HUES6 (cell line): ENCODE measurements at regions not wholly inside any gene's neighbourhood (a gene's known extent, or its start where the extent isn't known, plus 50 kb on each side); places are given as distances from the start of the nearest gene placed in this dataset.

Experiments
- H3K27ac ChIP-seq: 2 replicates; pipeline ENCODE4 v1.7.0; 2013; ENCODE audit warnings: low read depth, mild to moderate bottlenecking, low read length, inconsistent platforms
- H3K27me3 ChIP-seq: 2 replicates; pipeline ENCODE4 v1.6.1; 2013; ENCODE audit warnings: low read length; ENCODE audit not compliant: control insufficient read depth, insufficient read depth
- H3K36me3 ChIP-seq: 2 replicates; pipeline ENCODE4 v1.6.1; 2013; ENCODE audit warnings: low read length; ENCODE audit not compliant: control insufficient read depth, insufficient read depth
- H3K4me1 ChIP-seq: 2 replicates; pipeline ENCODE4 v1.6.1; 2013; ENCODE audit warnings: low read length; ENCODE audit not compliant: control insufficient read depth, insufficient read depth
- H3K4me3 ChIP-seq: 2 replicates; pipeline ENCODE4 v1.5.1; 2013; ENCODE audit warnings: low read depth, low read length
- H3K9ac ChIP-seq: one replicate; pipeline ENCODE4 v1.6.1; 2013; ENCODE audit warnings: mild to moderate bottlenecking, low read length
- H3K9me3 ChIP-seq: 2 replicates; pipeline ENCODE4 v1.6.1; 2013; ENCODE audit warnings: low read depth, low read length; ENCODE audit not compliant: control insufficient read depth, insufficient read depth

GRCh38 chr2:239534581-239535412, 134.0 kb upstream of the HDAC4 start:
- no peak overlapping the region for H3K9ac ChIP-seq
- peaks cover 6% of the 10 kb centered on the region; the same call in 1 of the 2 replicates for H3K9me3 ChIP-seq
- no peak overlapping the region for H3K4me3 ChIP-seq
- H3K27me3 ChIP-seq = no peaks in the 10 kb centered on the region
- no peaks in the 10 kb centered on the region for H3K36me3 ChIP-seq
- no peak overlapping the region for H3K27ac ChIP-seq
- H3K4me1 ChIP-seq = no peaks in the 10 kb centered on the region

DNA sequence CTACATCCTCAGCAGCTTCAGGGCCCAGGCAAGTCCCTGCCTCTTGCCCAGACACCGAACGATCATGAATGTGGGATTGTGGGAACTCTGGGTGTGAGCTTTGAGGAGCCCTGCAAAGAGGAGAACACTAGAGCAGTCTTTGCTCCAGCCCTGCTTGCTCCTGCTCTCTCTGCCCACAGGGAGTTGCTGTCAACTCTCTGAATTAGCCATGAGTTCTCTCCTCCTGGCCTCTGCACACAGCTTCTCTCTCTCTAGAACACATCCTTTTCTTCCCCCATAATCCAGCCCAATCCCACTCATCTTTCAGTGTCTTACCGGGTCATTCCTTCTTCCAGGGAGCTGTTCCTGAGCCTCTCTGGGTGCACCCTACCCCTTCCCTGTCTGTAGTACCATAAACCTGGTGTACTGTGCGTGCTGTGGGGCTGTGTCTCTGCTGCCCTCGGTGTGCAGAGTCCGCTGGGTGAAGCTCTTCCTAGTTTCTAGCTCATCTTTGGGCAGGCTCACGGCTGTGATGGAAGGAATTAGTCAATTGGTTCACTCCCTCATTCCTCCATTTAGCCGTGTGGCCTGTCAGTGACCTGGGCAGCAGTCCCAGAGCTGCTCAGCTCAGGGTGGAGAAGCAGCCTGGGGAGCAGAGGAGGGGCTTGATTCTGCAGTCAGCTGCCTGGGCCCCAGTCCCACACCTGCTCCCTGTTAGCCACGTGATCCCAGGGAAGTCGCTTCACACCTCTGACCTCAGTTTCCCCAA, 132.9 kb upstream of the HDAC4 start:
- Histone ChIP-seq H3K36me3 (no peaks in the 10 kb centered on the region), H3K4me3 (no peak overlapping the region), H3K27ac (no peak overlapping the region), H3K4me1 (no peaks in the 10 kb centered on the region), H3K9me3 (peaks cover 6% of the 10 kb centered on the region; the same call in 1 of the 2 replicates), H3K9ac (no peak overlapping the region), H3K27me3 (no peaks in the 10 kb centered on the region)

DNA sequence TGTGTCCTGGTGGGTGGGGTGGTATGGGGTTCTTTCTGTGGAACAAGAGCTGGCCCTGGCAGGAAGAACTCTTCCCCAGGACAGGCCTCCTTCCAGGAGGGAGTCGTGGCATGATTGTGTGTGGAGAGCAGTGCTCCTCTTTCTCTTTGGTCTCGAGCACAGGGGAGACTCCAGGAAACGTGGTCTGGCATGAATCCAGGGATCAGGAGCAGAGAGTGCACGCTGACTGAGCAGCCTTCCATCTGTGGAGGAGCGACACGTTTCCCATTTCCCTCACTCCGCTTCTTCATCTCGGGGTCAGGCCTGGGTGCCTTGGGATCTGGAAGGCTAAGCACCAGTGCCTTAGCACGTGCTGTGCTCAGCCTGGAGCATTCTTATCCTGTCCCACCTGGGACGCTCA, 132.0 kb upstream of the HDAC4 start:
- H3K9me3 ChIP-seq = peaks cover 11% of the 10 kb centered on the region; the same call in 1 of the 2 replicates
- no peak overlapping the region for H3K4me3 ChIP-seq
- H3K27ac ChIP-seq = no peak overlapping the region
- no peak overlapping the region for H3K9ac ChIP-seq
- no peaks in the 10 kb centered on the region for H3K27me3 ChIP-seq
- no peaks in the 10 kb centered on the region for H3K36me3 ChIP-seq
- H3K4me1 ChIP-seq = no peaks in the 10 kb centered on the region

GRCh38 chr2:239532250-239532649, 131.4 kb upstream of the HDAC4 start:
- H3K4me3 ChIP-seq = no peak overlapping the region
- no peak overlapping the region for H3K9ac ChIP-seq
- H3K27ac ChIP-seq = no peak overlapping the region
- no peaks in the 10 kb centered on the region for H3K4me1 ChIP-seq
- no peaks in the 10 kb centered on the region for H3K27me3 ChIP-seq
- H3K36me3 ChIP-seq = no peaks in the 10 kb centered on the region
- H3K9me3 ChIP-seq = peaks cover 12% of the 10 kb centered on the region; the same call in 1 of the 2 replicates

- Histone ChIP-seq H3K36me3 (no peaks in the 10 kb centered on the region), H3K4me3 (no peak overlapping the region), H3K4me1 (no peaks in the 10 kb centered on the region), H3K27ac (no peak overlapping the region), H3K27me3 (no peaks in the 10 kb centered on the region), H3K9ac (no peak overlapping the region), H3K9me3 (peaks cover 12% of the 10 kb centered on the region; the same call in 1 of the 2 replicates)
Observed at GRCh38 chr2:239531456-239532241, 130.8 kb upstream of the HDAC4 start.

DNA sequence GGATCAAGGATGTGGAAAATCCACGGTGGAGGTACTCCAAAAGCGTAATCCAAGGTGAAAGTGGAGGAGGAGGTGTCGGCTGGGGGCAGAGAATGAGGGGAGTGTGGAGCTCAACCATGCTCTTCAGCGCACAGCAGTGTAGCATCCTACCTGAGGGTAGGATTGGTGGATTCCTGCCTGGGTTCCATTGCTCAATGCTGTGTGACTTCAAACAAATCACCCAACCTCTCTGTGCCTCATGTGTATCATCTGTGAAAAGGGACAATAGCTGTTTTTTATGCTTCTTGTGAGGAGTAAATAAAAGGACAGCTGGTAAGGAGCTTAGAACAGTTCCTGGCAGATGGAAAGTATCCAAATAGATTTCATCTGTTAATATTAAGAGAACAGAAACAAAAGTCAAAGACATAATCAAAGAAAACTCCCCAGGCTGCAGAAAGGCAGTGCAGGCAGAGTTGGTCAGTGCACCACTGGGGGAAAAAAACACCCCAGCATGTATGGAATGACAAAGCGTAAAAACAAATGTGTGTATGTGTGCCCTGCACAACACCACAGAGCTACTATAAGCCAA, 130.0 kb upstream of the HDAC4 start:
- Histone ChIP-seq H3K27ac (no peak overlapping the region), H3K4me3 (no peak overlapping the region), H3K27me3 (no peaks in the 10 kb centered on the region), H3K36me3 (no peaks in the 10 kb centered on the region), H3K4me1 (no peaks in the 10 kb centered on the region), H3K9me3 (peaks cover 12% of the 10 kb centered on the region; the same call in 1 of the 2 replicates), H3K9ac (no peak overlapping the region)

GRCh38 chr2:239529313-239530015, 128.6 kb upstream of the HDAC4 start:
- Histone ChIP-seq H3K4me1 (no peaks in the 10 kb centered on the region), H3K9me3 (peaks cover 7% of the 10 kb centered on the region; the same call in 1 of the 2 replicates), H3K4me3 (no peak overlapping the region), H3K36me3 (no peaks in the 10 kb centered on the region), H3K9ac (no peak overlapping the region), H3K27me3 (no peaks in the 10 kb centered on the region), H3K27ac (no peak overlapping the region)

DNA sequence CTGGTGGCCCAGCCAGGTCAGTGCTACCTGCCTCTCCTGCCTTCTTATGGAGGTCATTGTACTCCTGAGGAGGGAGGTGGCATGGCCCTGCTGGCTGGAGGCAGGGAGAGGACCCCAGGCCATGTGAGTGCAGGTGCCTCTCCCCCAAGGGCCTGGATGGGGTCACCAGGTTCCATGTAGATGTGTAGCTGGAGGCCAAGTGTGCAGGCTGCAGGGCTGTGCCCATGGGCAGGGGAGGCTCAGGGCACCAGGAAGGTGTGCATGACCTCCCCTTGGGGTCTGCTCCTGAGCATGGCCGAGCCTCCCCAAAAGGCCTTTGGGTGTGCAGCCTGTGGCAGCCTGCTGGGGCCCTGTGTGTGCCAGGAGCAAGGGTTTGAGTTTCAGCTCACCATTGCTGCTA, 128.1 kb upstream of the HDAC4 start:
- Histone ChIP-seq H3K9me3 (peaks cover 6% of the 10 kb centered on the region; the same call in 1 of the 2 replicates), H3K9ac (no peak overlapping the region), H3K4me3 (no peak overlapping the region), H3K27me3 (no peaks in the 10 kb centered on the region), H3K27ac (no peak overlapping the region), H3K4me1 (no peaks in the 10 kb centered on the region), H3K36me3 (no peaks in the 10 kb centered on the region)

DNA sequence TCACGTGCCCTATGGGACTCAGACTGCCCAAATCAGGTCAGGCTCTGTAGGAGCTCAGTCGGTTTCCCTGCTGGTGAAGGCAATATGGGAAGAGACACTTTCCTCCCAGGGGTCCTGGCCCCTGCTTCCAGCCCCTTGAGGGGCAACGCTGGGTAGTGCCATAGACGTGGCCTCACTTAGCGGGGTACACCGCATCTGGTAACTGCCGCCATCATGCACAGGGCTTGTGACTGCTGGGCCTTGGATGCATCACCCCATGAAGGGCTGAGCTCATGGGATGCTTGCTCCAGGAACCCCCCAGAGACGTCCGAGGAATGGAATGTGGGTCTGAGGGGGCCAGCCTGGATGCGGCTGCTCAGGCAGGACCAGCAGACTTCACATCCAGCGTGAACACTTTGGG, 127.3 kb upstream of the HDAC4 start:
- Histone ChIP-seq H3K27me3 (no peaks in the 10 kb centered on the region), H3K4me3 (no peak overlapping the region), H3K27ac (no peak overlapping the region), H3K36me3 (no peaks in the 10 kb centered on the region), H3K9me3 (peaks cover 6% of the 10 kb centered on the region; the same call in 1 of the 2 replicates), H3K9ac (no peak overlapping the region), H3K4me1 (no peaks in the 10 kb centered on the region; the same call in 1 of the 2 replicates)
